ENCODE measurements at regions not wholly inside any gene's neighbourhood (a gene's known extent, or its start where the extent isn't known, plus 50 kb on each side); places are given as distances from the start of the nearest gene placed in this dataset.

DNA sequence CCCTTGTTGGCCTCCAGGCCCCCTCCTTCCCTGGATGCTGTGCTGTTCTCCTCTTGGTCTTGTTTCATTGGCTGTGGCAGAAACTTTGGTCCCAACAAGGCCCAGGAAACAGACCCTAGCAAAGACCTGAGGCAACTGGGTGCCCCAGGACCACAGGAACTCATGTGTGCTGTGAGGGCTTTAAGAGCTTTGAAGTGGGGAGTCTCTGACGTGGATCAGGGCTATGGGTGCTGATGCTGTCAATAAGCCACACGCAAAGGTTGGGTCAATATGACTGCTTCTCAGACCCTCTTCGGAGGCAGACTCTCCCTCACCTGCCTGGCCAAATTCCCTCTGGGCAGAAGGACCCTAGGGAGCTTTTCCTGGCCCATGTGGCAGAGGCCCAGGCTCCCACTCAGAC is 91.5 kb upstream of the MLN start:
- H3K27me3 ChIP-seq (ENCODE audit: insufficient read depth, low read length): no peaks in the 10 kb centered on the region
- H3K79me2 ChIP-seq (ENCODE audit: insufficient read depth, low read length): no peaks in the 10 kb centered on the region
- H3K27ac ChIP-seq (ENCODE audit: insufficient read length, low read depth, low read length): no peak overlapping the region
- H3K9ac ChIP-seq (ENCODE audit: extremely low read depth, insufficient read length, low read length): no peak overlapping the region
- no peaks in the 10 kb centered on the region for H3K9me3 ChIP-seq (ENCODE audit: control insufficient read depth, low read depth, low read length)
- no peak overlapping the region for H3K18ac ChIP-seq (ENCODE audit: insufficient read length, low read depth, low read length)
- H3K36me3 Mint-ChIP-seq (ENCODE audit: insufficient read depth in 1 of 3, low read depth in 3 of 3): no peaks in the 10 kb centered on the region
- no peak overlapping the region for H4K8ac ChIP-seq (replicated peaks; ENCODE audit: insufficient read length, low read depth, low read length)
- H3K79me1 ChIP-seq (ENCODE audit: insufficient read depth, low read depth, low read length, poor library complexity, severe bottlenecking): no peaks in the 10 kb centered on the region
- WGBS (ENCODE audit: extremely low coverage, insufficient read length, low lambda C conversion rate): no CpG with 5 or more reads among the region's 3 CpGs
- H3K4me2 ChIP-seq (ENCODE audit: insufficient read depth, insufficient read length, low read length): no peak overlapping the region
- H3K4me1 Mint-ChIP-seq: peaks cover 8 to 10% of the 10 kb centered on the region in 2 experiments; a peak in 3 of 4 replicates
- no peak for DNase-seq
- no peak overlapping the region for H3K27ac Mint-ChIP-seq
- no peak overlapping the region for H4K91ac ChIP-seq (ENCODE audit: insufficient read length, low read depth, low read length)
- no peaks in the 10 kb centered on the region for H3K9me3 Mint-ChIP-seq
- H2BK20ac ChIP-seq (ENCODE audit: low read depth, low read length, poor library complexity, severe bottlenecking): no peak overlapping the region
- H3K4ac ChIP-seq (ENCODE audit: low read depth, low read length): no peak overlapping the region
- H3K27me3 Mint-ChIP-seq (ENCODE audit: low read depth): peaks cover 26% of the 10 kb centered on the region
- H3T11ph ChIP-seq (ENCODE audit: low read length): no peak overlapping the region
- no peak overlapping the region for H4K5ac ChIP-seq (ENCODE audit: insufficient read length, low read depth, low read length)
- H2AFZ ChIP-seq (ENCODE audit: low read length): no peak overlapping the region
- H2BK5ac ChIP-seq (ENCODE audit: insufficient read length, low read length): no peak overlapping the region
- no peak overlapping the region for H2BK120ac ChIP-seq (ENCODE audit: low read depth, low read length, poor library complexity, severe bottlenecking)
- H2BK12ac ChIP-seq (ENCODE audit: insufficient read length, low read depth, low read length): no peak overlapping the region
- H3K23ac ChIP-seq (ENCODE audit: insufficient read length, low read depth, low read length): no peak overlapping the region
- H3K4me1 ChIP-seq (ENCODE audit: insufficient read depth, low read length): no peaks in the 10 kb centered on the region
- no peak overlapping the region for H2AK5ac ChIP-seq (ENCODE audit: insufficient read length, low read length)
- no peak overlapping the region for H3K14ac ChIP-seq (ENCODE audit: insufficient read depth, low read length)
- no peaks in the 10 kb centered on the region for H3K23me2 ChIP-seq (ENCODE audit: insufficient read length, low read depth, low read length, poor library complexity, severe bottlenecking)
- TF ChIP-seq, protein P1, sequence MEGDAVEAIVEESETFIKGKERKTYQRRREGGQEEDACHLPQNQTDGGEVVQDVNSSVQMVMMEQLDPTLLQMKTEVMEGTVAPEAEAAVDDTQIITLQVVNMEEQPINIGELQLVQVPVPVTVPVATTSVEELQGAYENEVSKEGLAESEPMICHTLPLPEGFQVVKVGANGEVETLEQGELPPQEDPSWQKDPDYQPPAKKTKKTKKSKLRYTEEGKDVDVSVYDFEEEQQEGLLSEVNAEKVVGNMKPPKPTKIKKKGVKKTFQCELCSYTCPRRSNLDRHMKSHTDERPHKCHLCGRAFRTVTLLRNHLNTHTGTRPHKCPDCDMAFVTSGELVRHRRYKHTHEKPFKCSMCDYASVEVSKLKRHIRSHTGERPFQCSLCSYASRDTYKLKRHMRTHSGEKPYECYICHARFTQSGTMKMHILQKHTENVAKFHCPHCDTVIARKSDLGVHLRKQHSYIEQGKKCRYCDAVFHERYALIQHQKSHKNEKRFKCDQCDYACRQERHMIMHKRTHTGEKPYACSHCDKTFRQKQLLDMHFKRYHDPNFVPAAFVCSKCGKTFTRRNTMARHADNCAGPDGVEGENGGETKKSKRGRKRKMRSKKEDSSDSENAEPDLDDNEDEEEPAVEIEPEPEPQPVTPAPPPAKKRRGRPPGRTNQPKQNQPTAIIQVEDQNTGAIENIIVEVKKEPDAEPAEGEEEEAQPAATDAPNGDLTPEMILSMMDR (conservative IDR thresholded peaks at IDR 0.05): no peak
- H4K20me1 ChIP-seq (ENCODE audit: control insufficient read depth, insufficient read depth, insufficient read length): no peaks in the 10 kb centered on the region
- no peak overlapping the region for H3K4me3 Mint-ChIP-seq
- H2BK15ac ChIP-seq (ENCODE audit: low read depth, low read length): no peak overlapping the region
- H3K56ac ChIP-seq (ENCODE audit: insufficient read length, low read depth, low read length): no peak overlapping the region

Data from H9 (cell line).